ENCODE measurements at regions not wholly inside any gene's neighbourhood (a gene's known extent, or its start where the extent isn't known, plus 50 kb on each side); places are given as distances from the start of the nearest gene placed in this dataset.

GRCh38 chr2:74755386-74755785, 78.5 kb upstream of the HK2 start:
- Histone ChIP-seq H3K4me2 (no peak overlapping the region), H3K27ac (no peak overlapping the region), H3K27me3 (no peaks in the 10 kb centered on the region), H3K36me3 (replicated peaks; ENCODE audit: insufficient read depth, low read depth) (no peaks in the 10 kb centered on the region), H3K4me3 (no peak overlapping the region), H3K9me2 (replicated peaks; ENCODE audit: insufficient read depth) (no peaks in the 10 kb centered on the region), H3K9me3 (ENCODE audit: low read depth) (peaks cover 8% of the 10 kb centered on the region), H2AFZ (no peak overlapping the region), H3K79me2 (no peaks in the 10 kb centered on the region), H4K20me1 (ENCODE audit: insufficient read depth, poor library complexity, severe bottlenecking) (no peaks in the 10 kb centered on the region), H3K4me1 (ENCODE audit: insufficient read depth) (no peaks in the 10 kb centered on the region)
- no peak for DNase-seq (ENCODE audit: low spot score)
- TF ChIP-seq EZH2phosphoT487 (IDR thresholded peaks at IDR 0.05; ENCODE audit: low read depth, severe bottlenecking, unreplicated experiment) (no peak), EZH2 (IDR thresholded peaks at IDR 0.05; ENCODE audit: borderline replicate concordance) (no peak)
- WGBS (ENCODE audit: low lambda C conversion rate, missing lambda C conversion rate) = 91% methylated on average over 4 of the region's 4 CpGs

- Histone ChIP-seq H3K9me3 (ENCODE audit: low read depth) (peaks cover 8% of the 10 kb centered on the region), H3K27ac (no peak overlapping the region), H3K36me3 (replicated peaks; ENCODE audit: insufficient read depth, low read depth) (no peaks in the 10 kb centered on the region), H2AFZ (no peak overlapping the region), H3K79me2 (no peaks in the 10 kb centered on the region), H4K20me1 (ENCODE audit: insufficient read depth, poor library complexity, severe bottlenecking) (no peaks in the 10 kb centered on the region), H3K4me1 (ENCODE audit: insufficient read depth) (no peaks in the 10 kb centered on the region), H3K9me2 (replicated peaks; ENCODE audit: insufficient read depth) (no peaks in the 10 kb centered on the region), H3K4me2 (no peak overlapping the region), H3K27me3 (no peaks in the 10 kb centered on the region), H3K4me3 (no peak overlapping the region)
- DNase-seq (ENCODE audit: low spot score) = no peak
- TF ChIP-seq EZH2 (IDR thresholded peaks at IDR 0.05; ENCODE audit: borderline replicate concordance) (no peak), EZH2phosphoT487 (IDR thresholded peaks at IDR 0.05; ENCODE audit: low read depth, severe bottlenecking, unreplicated experiment) (no peak), CTCF (IDR thresholded peaks at IDR 0.05; ENCODE audit: poor library complexity) (no peak)
Measured at GRCh38 chr2:74756356-74756890, 77.5 kb upstream of the HK2 start.

GRCh38 chr2:74759986-74760385, 73.9 kb upstream of the HK2 start:
- no peaks in the 10 kb centered on the region for H3K79me2 ChIP-seq
- no peak overlapping the region for H3K4me3 ChIP-seq
- TF ChIP-seq EZH2phosphoT487 (IDR thresholded peaks at IDR 0.05; ENCODE audit: low read depth, severe bottlenecking, unreplicated experiment) = no peak
- TF ChIP-seq CTCF (IDR thresholded peaks at IDR 0.05; ENCODE audit: poor library complexity) = no peak
- no peak for TF ChIP-seq EZH2 (IDR thresholded peaks at IDR 0.05; ENCODE audit: borderline replicate concordance)
- no peaks in the 10 kb centered on the region for H4K20me1 ChIP-seq (ENCODE audit: insufficient read depth, poor library complexity, severe bottlenecking)
- H3K4me1 ChIP-seq (ENCODE audit: insufficient read depth) = no peaks in the 10 kb centered on the region
- H3K9me2 ChIP-seq (replicated peaks; ENCODE audit: insufficient read depth) = no peaks in the 10 kb centered on the region
- H2AFZ ChIP-seq = no peak overlapping the region
- H3K27ac ChIP-seq = no peak overlapping the region
- no peak for DNase-seq (ENCODE audit: low spot score)
- peaks cover 8% of the 10 kb centered on the region for H3K9me3 ChIP-seq (ENCODE audit: low read depth)
- H3K4me2 ChIP-seq = no peak overlapping the region
- no peaks in the 10 kb centered on the region for H3K36me3 ChIP-seq (replicated peaks; ENCODE audit: insufficient read depth, low read depth)
- no peaks in the 10 kb centered on the region for H3K27me3 ChIP-seq

- Histone ChIP-seq H3K4me1 (ENCODE audit: insufficient read depth) (peaks cover 4% of the 10 kb centered on the region), H3K9me2 (replicated peaks; ENCODE audit: insufficient read depth) (no peaks in the 10 kb centered on the region), H4K20me1 (ENCODE audit: insufficient read depth, poor library complexity, severe bottlenecking) (no peaks in the 10 kb centered on the region), H3K27ac (no peak overlapping the region), H3K36me3 (replicated peaks; ENCODE audit: insufficient read depth, low read depth) (no peaks in the 10 kb centered on the region), H3K4me3 (no peak overlapping the region), H3K79me2 (no peaks in the 10 kb centered on the region), H3K27me3 (no peaks in the 10 kb centered on the region), H3K4me2 (no peak overlapping the region), H3K9me3 (ENCODE audit: low read depth) (peaks cover 8% of the 10 kb centered on the region), H2AFZ (no peak overlapping the region)
- TF ChIP-seq EZH2 (IDR thresholded peaks at IDR 0.05; ENCODE audit: borderline replicate concordance) = no peak
- no peak for TF ChIP-seq EZH2phosphoT487 (IDR thresholded peaks at IDR 0.05; ENCODE audit: low read depth, severe bottlenecking, unreplicated experiment)
- TF ChIP-seq CTCF (IDR thresholded peaks at IDR 0.05; ENCODE audit: poor library complexity) = no peak
- DNase-seq (ENCODE audit: low spot score) = no peak
- 79% methylated on average over 6 of the region's 6 CpGs for WGBS (ENCODE audit: low lambda C conversion rate, missing lambda C conversion rate)
Measured at GRCh38 chr2:74760875-74761630, 72.9 kb upstream of the HK2 start.
